SIG-M5 treated with dmso at 0.1 percent for 504 hours (cell line): ENCODE measurements at regions not wholly inside any gene's neighbourhood (a gene's known extent, or its start where the extent isn't known, plus 50 kb on each side); places are given as distances from the start of the nearest gene placed in this dataset.
"Not testable (repeated sequence)": the region's sequence is repeated elsewhere in the genome, so short reads cannot be mapped to it uniquely, and the experiment has no call there.

Experiments
- DNase-seq: peaks from one replicate; lab custom pipeline; 2025; ENCODE audit not compliant: unreplicated experiment; lab: John Stamatoyannopoulos, UW

DNA sequence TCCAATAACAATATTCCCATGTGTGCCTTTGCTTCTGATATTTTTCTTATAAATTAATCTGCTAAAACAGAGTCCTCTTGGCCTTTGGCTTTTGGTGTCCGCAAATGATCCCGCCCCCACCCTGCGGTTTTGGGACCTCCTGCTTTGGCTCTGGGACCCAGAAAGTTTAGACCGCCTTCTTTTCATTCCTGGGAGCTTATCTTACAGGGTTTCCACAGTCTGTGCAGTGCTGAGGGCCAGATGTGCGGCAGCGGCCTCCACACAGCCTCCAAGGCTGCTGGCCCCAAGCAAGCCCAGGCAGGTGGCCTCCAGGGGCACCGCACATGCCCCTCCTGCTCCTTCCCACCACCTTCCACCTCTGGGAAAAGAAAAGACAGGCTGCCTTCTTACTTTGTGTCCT lies 191.5 kb downstream of the ERCC6L2 start:
- DNase-seq = no peak

GRCh38 chr9:96065482-96066251 lies 190.2 kb downstream of the ERCC6L2 start:
- no peak for DNase-seq

GRCh38 chr9:96064826-96065481 lies 189.5 kb downstream of the ERCC6L2 start:
- DNase-seq = no peak

GRCh38 chr9:96062854-96063253 lies 187.4 kb downstream of the ERCC6L2 start:
- DNase-seq = no peak

GRCh38 chr9:96062031-96062430 lies 186.5 kb downstream of the ERCC6L2 start:
- DNase-seq = no peak

DNA sequence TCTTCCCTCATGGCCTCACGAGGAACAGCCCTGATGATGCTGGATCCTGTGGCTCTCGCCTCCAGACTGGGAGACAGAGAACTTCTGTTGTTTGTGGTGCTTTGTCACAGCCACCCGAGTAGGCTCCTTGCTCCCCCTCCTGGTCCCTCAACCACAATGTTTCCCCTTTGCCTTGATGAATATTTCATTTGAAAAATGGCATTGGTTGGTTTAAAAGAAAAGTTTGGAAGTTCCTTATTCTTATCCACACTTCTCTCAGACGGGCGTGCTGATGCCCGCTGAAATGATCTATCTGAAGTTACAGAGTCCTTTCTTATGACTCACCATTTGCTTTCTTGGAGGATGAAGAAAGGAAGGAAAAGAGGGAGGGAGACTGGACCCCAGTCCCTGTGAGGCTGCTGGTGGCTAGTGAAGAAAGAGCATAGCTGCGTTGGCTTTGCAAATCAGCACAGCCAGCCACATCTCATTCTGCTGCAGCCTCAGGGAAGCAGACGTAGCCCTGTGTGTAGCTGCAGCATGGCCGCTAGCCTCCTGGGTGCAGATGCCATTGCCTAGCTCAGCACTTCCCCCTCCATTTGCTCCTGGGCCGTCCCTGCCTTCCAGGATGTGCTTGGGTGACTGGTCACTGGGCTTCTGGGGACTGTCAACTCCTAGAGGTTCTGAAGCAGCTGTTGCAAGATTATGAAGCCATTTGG lies 185.9 kb downstream of the ERCC6L2 start:
- peak; percentile 45 for DNase-seq

GRCh38 chr9:96058218-96058617 lies 182.7 kb downstream of the ERCC6L2 start:
- DNase-seq = no peak

- DNase-seq = no peak
These were observed 181.7 kb downstream of the ERCC6L2 start for GRCh38 chr9:96057155-96057554.

- no peak for DNase-seq
These were observed 180.7 kb downstream of the ERCC6L2 start for GRCh38 chr9:96056226-96056625.

DNA sequence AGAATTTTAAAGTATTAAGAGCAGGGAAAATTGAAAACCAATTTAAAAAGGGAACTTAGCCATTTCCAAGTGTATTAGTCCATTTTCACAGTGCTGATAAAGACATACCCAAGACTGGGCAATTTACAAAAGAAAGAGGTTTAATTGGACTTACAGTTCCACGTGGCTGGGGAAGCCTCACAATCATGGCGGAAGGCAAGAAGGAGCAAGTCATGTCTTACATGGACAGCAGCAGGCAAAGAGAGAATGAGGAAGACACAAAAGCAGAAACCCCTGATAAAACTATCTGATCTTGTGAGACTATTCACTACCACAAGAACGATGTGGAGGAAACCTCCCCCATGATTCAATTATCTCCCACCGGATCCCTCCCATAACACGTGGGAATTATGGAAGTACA lies 178.8 kb downstream of the ERCC6L2 start:
- not testable (repeated sequence) for DNase-seq

GRCh38 chr9:96052686-96053085 lies 177.2 kb downstream of the ERCC6L2 start:
- DNase-seq = no peak

- no peak for DNase-seq
These were observed 175.9 kb downstream of the ERCC6L2 start for GRCh38 chr9:96051423-96051822.

GRCh38 chr9:96050861-96051155 lies 175.3 kb downstream of the ERCC6L2 start:
- no peak for DNase-seq

DNA sequence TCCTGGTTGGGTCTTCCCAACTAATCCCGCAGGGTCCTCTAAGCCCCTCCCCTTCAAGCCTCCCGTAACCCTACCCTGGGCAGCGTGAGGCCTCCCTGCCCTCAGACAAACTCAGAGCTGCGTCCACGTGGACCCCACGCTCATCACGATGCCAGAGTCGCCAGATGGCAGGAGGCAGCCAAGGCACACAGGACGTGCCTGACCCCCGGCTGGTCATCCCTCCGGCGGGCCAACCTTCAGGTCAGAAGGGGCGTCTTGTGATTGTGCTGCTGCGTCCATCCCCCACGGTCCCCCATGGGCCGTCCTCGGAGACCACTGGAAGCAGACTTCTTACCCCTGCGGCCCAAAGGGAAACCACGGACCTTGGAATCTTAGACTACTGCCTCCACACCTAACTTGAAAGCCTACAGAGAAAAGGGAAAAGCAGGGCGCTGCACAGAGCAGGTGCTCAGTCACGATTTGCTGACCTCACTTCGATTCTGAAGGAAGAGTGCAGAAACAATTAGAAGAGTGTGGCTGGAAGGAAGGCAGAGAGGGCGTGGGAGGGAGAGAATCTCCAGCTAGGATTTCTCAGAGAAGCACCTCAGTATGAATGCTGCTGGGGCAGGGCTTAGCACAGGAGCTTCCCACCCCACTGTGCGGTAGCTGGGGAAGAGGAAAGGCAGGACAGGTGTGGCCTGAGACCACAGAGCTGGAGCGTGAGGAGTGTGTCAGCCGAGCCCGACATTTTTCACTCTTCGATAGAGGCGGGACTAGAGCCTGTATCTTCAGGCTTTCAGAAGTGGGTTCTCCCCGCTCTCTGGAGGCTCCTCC lies 174.8 kb downstream of the ERCC6L2 start:
- no peak for DNase-seq

DNA sequence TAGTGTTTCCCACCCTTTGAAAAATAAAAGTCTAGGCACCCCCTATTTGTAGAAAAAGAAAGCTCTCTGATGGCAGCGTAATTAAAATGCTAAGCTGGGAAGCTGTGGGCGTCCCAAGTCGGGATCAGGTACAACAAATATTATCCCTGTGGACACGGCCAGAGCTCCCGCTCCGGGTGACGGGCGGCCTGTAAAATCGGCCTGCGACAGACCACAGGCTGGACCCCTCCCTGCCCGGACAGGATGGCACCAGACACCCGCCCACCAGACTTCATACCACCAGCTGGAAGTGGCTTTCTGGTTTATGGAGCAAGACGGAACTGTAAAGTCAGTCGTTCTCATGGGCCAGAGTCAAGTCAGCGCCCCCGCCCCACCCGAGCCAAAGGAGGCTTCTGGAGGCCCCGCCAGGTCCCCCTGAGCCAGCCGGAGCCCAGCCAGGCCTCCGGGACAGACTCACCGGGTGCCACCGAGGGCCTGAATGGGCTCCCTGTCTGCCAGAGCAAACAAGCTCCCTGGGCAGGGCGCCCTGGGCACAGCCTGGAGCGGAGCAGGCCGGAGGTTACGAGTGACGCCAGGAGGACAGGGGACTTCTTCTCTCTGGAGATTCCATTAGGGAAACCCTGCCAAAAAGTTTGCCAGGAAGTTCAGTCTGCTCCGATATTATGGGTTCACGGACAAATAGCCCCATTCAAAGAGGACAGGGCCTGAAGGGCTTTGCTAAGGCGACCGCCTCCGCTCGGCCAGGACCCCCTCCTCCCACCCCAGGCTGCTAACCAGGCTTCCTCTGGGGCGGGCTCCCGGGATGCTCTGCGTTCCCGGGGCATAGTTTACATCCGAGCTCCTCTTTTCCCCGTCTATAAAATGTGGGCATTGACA lies 173.7 kb downstream of the ERCC6L2 start:
- DNase-seq = no peak

DNA sequence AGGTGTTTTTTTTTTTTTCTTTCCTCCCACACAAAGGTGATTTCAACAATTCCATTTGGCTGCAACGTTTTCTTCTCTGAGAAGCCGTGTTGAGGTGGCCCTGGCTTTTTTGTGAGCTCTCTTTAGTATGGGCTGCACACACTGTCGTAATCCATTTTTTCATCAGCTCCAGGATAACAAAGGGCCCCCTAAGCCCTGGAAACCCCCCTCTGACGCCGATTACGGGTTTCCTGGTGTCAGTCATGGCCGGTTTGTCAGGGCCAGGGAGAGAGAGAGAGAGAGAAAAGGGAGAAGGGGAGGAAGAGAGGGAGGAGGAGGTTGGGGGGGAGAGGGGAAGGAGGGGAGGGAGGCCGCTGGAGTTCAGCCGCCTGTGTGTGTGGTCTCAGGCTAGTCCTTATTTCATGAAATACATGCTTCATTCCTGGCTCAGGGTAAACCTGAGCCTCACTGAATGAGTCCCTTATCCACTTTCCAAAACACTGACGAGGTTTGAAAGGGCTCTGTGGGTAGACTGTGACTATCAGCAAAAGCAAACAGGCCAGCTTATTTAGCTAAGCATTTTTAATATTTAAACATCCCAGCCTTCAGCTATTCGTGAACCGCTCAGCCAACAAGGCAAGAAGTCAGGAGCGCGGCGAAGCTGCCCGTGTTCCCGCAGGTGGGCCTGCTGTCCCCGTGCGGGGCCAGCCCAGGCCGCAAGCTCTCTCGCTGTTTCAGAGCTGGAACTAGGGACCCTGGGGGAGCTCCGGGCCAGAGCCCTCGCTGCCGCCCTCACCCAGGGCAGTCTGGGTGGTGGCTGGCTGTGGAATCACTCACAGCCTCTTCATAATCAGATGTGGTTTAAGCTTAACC lies 172.8 kb downstream of the ERCC6L2 start:
- DNase-seq = no peak

- no peak for DNase-seq
These were observed 172.2 kb downstream of the ERCC6L2 start for GRCh38 chr9:96047741-96048103.

GRCh38 chr9:96047116-96047639 lies 171.7 kb downstream of the ERCC6L2 start:
- DNase-seq = no peak

GRCh38 chr9:96045811-96046210 lies 170.3 kb downstream of the ERCC6L2 start:
- no peak for DNase-seq
